Activated CD4-positive, alpha-beta T cell treated with anti-CD3 and anti-CD28 coated beads for 24 hours (primary cell): ENCODE measurements at regions not wholly inside any gene's neighbourhood (a gene's known extent, or its start where the extent isn't known, plus 50 kb on each side); places are given as distances from the start of the nearest gene placed in this dataset.

Experiments
- DNase-seq, 2 donors: peaks; one replicate each; pipeline ENCODE4 v3.0.0-alpha.2; 2020; ENCODE audit warnings: low read depth in 2 of 2

DNA sequence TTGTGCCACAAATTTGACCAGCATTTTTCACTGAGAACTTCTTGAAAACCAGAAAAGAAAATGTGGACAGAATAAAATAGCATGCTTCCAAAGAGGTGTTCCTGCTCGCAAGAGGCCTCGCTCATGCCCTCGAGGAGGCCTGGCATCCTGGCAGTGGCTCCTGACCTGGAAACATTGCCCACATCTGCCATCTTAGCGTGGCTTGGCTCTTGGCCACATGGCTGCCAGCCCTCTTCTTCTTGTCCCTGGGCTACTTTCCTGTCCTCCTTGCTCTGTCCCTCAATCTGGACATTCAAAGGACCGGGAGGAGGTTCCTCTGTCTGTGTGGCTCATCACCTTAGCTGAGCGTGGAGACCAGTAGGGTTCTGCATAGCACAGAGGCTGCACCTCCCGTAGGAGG lies 131.6 kb upstream of the TMEM72 start:
- no peak for DNase-seq

DNA sequence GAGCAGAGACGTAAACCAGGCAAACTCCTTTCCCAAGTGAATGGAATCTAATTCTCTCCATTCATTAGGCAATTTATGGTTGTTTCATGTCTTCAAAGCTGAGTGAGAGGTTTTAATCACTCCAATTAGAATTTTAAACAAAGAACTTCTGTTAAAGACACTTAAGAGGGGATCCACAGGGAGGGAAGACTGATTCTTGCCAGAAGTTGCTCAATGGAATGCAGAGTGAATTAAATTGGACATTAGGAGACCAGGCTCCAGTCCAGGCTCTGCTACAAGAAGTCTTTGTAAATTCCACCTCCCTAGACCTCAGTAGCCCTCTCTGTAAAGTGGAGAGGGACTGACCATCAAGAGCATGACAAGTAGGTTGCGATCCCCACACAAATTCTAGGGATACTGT lies 130.7 kb upstream of the TMEM72 start:
- no peak for DNase-seq

DNA sequence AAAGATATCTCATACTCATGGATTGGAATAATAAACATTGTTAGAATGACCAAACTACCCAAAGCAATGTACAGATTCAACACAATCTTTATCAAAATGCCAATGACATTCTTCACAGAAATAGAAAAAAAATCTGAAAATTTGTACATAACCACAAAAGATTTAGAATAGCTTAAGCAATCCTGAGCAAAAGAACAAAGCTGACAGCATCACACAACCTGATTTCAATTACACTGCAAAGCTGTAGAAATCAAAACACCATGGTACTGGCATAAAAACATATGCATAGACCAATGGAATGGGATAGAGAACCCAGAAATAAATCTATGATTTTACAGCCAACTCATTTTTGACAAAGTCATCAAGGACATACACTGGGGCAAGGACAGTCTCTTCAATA lies 130.0 kb upstream of the TMEM72 start:
- no peak for DNase-seq

DNA sequence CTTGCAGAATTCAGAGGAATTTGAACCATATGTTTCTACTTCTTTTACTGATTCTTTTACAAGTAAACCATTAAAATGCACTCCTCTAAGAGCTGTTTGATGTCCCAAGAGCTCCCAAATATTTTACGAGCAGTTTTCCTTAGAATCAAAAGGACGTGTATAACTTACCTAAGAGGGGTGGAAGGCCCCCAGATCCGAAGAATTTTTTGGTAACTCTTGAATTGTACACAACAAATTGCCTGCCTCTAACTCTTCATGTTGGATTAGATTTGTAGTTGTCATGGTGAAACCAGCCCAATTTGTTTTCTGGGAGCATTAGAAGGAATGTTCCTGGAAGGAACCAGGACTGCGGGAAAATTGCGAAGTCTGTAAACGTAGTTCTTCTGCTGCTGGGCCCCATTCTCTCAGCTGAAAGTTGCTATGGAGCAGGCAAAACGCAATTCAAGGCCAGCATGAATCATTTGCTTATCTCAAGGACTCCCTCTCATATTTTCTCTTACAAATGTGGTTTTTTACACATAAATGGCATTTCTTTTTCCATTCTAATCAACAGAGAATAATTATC lies 124.8 kb upstream of the TMEM72 start:
- DNase-seq = no peak

DNA sequence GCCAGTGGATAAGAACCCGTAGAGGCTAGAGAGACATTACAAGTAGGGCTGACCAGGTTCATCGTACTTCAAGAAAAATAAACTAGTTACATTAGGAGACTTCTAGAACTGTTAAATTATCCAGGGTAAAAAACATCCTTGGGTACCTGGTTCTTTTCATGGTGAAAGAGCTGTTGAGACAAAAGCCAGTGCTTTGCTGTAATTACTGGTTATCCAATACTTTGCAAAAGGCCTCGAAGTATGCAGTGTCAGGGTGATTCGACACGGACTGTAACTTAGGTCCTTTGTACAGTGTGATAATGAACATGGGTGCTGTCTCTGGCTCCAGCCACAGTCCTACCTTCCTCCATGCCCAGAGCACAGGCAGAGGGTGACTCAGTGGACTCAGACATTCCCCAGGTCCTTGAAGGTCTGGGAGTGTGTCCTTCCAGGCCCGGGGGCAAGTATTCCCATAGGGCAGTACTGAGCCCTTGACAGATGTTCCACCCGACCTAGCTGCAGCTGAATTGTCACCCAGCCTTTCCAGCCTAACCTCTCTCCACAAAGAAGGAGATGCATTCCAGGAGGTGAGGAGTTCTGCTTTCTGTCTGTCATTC lies 123.6 kb upstream of the TMEM72 start:
- DNase-seq = no peak

DNA sequence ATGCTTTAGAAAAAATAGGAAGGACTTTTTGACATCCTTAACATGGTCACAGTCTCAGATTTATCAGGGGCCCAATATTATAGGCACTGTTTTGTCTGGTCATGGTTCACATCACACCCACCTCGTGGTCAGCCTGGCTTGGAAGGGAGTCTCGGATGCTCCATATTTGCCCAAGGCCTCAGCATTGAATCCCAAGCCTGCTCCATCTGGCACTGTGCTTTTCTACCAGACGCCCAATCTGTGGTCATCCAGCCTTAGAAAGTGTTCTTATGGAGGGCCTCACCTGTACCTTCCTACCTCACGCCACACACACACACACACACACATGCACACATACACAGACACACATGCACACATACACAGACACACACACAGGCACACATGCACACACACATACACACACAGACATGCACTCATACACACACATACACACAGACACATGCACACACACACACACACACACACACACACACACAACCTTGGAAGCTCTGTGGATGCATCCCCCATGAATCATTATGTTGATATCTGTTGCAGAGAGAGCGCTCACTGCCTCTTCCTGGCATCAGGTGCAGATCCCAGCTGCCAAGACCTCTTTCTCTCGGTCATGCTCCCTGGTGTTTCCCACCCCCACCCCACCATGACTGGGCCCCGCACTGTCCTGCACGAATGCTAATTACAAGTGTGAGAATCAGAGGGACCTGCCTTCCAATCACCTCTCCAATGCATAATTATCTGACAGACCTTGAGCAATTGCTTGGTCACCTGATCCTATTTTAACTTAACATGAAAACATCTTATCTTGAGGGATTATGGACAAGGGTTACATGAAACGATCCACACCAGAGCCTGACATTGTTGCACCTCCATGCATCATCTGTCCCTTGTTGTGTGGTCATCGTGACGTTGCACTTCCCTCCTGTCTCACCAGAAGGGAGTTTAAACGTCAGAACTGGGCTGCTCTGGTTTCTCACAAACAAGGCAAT lies 122.7 kb upstream of the TMEM72 start:
- no peak for DNase-seq

DNA sequence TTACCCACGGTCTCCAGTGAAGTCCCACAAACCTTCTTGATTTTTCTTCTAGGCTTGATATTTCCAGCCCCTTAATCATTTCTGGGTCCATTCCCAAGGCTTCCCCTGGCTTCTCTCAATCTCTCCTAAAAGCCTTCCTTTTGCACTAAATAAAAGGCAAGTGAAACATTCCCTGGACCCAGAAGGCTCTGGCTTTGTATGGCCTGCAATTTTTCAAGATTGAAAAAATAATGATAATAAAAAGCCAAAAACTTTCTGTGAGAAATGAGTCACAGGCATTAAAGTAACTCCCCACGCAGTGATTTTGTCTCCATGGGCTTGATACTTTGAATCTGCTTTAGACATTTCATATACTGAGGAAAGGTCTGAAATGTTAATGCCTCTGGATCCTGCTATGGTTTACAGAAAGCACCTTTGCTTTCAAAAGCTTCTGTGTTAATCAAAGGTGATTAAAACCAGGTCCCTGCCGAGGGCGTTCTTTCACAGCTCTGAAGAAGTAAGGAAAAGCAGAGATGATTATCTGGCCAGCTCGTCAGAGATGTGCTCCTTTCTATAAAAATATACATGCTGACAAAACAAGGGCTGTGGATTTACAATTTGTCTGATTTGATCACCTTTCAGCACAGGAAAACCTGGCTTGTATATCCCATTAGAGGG lies 118.9 kb upstream of the TMEM72 start:
- DNase-seq = no peak

DNA sequence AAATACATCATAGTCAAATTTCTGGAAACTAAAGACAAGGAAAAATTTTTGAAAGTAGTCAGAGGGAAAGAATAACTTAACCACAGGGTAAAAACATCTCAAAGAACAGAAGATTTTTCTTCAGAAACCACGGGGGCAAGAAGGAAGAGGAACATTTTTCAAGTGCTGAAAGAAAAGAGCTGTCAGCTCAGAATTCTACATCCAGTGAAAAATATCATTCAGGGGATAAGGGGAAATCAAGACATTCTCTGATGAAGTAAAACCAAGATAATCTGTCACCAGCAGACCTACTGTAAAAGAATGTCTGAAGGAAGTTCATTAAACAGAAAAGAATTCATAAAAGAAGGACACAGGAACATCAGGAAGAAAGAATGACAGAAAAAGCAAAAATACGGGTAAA lies 111.2 kb upstream of the TMEM72 start:
- no peak for DNase-seq

DNA sequence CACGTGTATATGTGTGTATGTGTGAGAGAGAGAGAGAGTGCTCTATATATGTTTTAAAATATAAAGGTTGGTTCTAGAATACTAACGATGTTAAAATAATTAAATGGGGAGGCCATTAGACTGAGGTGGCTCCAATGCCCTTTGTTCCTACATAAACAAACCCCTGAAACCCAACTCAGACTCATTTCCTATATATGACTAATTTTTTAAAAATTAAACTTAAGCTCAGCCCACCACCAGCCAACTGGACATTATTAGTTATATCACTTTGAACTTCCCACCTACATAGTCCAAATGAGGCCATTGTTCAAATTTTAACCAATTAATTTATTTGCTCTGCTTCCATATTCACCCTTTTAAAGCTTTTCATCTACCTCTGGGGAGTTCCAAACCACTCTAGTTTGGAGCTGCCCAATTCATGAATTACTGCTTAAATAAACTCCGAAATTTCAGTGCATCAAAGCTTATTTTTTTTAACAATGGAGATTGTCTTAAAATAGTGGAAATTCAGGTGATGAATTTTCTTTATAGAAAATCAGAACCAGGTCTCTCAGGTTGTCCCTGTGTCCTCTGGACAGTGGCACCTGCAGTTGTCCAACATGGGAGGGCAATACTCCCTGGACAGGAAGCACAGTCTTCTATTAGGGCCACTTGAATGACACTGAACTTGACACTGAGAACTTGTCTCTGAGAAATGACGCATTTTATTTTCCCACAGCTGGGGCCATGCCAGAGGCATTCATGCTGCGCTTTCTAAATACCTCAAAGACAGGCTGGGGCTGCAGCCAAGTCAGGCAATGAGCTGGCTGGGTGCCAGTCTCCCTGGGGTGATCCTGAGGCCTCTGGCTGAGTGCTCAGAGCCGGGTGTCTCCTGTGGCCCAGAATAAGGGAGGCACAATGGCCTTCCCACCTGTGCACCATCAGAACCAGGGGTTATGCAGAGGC lies 109.5 kb upstream of the TMEM72 start:
- DNase-seq = no peak

DNA sequence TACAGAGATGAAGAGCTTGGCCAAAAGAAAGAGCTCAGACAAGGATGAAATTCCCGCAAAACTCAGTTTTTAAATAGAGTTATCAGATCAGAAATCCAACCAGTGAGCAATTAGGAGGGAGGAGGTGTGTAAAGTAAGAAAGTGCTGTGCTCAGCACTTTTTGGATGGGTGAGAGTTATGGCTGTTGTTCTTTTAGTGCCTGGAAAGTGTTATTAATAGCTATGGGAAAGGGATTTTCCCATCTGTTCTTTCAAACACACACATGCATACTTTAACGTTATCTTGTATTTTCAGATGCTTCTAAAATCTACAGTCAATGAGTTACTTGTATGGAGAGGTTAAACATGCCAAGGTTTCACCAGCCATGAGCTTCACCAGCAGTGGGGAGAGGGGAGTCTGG lies 107.3 kb upstream of the TMEM72 start:
- no peak for DNase-seq

DNA sequence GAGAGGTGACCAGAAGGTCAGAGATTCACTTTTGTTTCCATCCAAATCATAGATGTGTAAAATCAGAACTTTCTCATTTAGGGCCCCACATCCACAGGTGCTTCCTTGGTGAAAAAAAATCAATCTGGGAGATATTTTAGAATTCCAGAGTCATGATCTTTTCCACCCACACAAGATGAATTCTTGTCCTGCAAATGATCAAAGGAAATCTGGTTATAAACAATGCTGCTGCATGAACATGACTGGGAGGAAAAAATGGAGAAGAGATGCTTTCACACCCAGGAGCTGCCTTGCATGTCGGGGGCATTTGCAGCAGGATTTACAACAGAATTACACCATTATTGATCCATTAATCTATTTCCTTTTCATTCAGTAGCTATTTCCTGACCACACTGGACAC lies 106.5 kb upstream of the TMEM72 start:
- no peak for DNase-seq

DNA sequence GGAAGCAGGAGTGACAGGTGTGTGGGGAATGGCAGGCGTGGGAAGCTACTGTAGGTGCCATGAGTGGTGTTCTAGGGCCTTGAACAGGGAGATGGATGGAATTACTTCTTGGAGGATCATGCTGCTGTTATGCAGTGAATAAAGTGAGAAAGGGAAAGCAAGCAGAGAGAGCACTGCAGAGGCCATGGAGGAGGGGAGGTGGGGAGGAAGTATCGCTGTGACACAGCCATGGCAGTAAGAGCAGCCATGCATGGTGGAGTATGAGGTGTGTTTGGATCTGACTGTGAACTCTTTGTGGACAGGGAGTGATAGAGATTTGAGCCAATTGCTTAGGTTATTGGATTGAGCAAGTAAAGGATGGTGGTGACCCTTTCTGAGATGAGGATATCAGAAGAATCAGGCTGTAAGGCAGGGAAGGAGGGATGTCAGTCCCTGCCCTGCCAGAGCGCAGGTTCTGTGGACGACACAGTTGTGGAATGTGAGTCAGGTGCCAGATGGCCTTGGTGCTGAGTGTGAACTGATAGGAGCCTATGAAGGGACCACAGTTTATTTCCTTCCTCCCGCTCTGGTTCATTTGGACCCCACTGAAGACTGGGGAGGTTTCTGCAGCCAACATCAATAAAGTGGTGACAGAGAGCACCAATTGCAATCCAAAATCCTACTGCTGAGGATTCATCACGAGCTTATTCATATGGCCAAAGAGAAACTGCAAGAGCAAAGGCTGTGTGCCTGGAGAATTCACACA lies 105.5 kb upstream of the TMEM72 start:
- no peak for DNase-seq

DNA sequence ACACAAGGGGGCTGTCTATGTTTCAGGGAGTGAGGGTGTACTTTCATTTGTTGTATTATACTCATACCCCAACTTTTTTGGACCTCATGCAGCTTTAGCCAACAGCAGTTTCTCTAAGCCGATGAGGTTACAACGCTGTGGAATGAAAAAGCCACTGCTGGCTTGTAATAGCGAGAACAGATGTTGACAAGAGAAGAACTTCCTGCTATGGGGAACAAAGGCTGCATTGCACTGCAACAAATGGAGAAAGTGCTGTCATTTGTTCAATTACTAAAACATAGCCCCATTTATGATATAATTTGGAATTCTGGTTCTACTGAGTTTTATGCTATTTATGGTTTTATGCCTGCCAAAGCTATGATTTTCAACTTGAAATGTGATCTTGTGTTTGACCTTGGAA lies 104.2 kb upstream of the TMEM72 start:
- no peak for DNase-seq

DNA sequence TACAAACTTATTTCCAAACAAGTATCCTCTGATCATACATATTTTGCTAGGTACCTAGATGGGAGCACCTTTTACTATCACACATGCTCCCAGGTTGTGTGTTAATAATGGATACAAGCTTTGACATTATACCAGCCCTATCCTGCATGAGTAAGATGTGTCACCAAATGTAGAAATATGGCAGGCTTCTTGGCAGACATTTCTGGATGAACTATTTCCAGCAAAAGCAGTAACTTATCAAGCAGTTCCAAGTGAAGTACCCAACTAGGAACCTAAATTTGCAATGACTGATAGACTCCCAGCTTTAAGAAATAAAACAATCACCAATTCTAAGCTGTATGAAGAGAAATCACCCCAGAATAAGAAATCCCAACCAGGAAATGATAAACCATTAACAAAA lies 103.7 kb upstream of the TMEM72 start:
- no peak for DNase-seq

DNA sequence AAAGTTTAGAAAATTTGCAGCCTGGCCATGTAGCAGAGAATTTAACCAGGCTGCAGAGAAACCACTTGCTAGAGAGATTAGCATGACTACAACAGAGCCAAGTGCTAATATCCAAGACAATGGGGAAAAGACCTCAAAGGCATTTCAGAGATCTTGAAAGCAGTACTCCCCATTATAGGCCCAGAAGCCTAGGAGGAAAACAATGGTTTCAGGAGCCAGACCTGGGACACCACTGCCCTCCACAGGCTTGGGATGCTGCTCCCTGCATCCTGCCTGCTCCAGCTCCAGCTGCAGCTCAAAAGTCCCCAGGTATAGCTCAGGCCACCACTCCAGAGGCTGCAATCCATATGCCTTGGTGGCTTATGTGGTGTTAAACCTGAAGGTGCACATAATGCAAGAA lies 101.5 kb upstream of the TMEM72 start:
- no peak for DNase-seq

DNA sequence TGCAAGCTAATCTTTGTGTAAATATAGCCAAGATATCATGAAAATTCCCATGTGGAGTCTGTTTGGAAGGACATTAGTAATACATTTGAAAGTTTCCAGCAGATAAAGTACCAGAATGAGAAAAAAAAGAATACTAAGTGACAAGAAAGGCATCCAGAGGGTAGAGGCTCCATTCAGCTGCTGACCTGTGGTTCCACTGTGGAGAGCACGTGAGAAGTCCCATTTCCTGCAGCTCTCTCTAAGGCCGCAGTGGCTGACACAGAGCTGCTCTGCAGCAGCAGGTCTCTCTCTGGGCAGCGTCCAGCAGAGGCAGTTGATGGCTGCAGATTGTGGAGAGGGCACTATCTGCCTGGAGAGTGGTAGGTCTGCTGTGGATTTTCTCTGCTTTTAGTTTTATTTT lies 100.1 kb upstream of the TMEM72 start:
- DNase-seq = no peak

DNA sequence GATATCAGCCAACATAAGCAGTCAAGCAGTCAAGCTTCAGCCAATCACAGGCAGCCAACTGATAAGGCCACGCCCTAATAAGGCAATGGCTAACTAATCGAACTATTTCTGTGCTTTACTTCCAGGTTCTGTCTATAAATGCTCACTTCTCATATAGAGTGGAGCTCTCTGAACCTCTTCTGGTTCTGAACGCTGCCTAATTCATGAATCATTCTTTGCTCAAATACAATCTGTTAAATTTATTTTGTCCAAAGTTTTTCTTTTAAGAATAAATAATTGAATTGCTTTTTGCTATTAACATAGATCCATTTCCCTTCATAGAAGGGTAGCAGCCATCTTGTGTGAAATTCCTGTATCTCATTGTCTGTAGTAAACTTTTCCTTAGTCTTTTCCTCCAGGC lies 97.9 kb upstream of the TMEM72 start:
- no peak for DNase-seq

DNA sequence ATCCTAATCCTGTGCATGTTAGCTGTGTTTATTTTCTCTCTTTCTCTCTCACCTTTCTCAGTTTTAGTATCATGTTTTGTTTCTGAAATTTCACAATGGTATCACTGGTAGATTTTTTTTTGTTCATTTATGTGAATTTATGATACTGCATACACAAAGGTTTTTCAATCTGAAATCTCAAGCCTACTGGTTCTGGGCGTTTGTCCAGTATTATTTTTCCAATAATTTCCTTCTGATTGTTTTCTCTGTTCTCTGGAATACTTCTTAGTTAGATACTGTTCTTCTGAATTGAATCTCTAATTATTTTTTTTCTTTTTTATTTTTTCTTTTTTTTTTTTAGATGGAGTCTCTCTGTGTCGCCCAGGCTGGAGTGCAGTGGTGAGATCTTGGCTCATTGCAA lies 96.2 kb upstream of the TMEM72 start:
- DNase-seq = no peak

DNA sequence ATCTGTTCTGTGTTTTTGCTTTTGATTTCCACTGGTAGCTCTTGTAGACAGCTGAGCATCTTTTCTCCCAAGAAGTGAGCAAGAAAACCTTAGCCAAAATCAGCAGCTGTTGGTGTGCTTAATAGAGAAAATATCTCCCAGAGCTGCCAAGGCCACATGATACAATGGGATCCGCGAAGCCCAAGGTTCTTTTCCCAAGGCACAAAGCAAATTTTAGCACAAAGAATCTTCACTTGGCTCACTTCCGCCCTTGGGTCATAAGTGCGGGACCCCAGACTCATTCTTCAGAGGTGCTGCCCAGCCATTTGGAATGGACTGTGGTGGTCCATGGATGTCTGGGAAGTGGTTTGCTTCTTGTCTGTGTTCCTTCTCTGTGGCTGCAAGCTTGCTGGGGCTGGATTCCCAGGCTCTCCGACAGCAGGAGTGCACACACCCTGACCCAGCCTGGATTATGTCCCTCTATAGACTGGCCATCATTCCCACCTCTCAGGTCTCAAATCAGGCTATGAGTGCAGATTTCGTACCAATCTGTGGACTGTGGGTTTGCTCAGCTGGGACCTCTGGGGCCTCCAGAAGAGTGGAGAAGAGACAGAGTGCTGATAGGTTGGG lies 93.0 kb upstream of the TMEM72 start:
- DNase-seq = no peak

DNA sequence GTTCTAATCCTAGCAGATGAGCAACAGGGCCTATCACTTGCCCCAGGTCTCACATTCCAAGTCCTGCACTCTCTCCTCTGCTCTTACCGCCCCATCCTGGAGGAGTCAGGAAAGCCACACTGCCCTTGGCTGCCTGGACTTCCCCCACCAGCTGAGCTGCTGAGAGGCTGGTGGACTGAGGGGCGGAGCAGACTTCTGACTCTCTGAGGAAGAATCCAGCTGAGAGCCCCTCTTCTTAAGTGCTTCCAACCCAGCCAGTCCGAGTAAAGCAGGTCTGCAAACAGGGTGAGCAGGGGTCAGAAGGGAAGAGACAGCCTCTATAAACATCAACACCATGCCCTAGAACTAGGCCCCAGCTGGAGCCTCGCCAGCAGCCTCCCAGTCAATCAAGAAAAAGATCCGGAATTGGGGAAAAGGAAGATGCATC lies 92.4 kb upstream of the TMEM72 start:
- no peak for DNase-seq
